Activated naive CD8-positive, alpha-beta T cell treated with anti-CD3 and anti-CD28 coated beads for 36 hours (primary cell): ENCODE measurements at regions not wholly inside any gene's neighbourhood (a gene's known extent, or its start where the extent isn't known, plus 50 kb on each side); places are given as distances from the start of the nearest gene placed in this dataset.

Experiments used
- DNase-seq: peaks from one replicate; pipeline ENCODE4 v3.0.0; 2021
- H3K27ac Mint-ChIP-seq: one replicate; pipeline ENCODE4 v1.8.0; 2022; ENCODE audit warnings: mild to moderate bottlenecking, moderate library complexity, mixed read lengths
- H3K27me3 Mint-ChIP-seq: one replicate; pipeline ENCODE4 v1.8.0; 2022; ENCODE audit warnings: mild to moderate bottlenecking, mixed read lengths
- H3K36me3 Mint-ChIP-seq: one replicate; pipeline ENCODE4 v1.8.0; 2021; ENCODE audit warnings: mild to moderate bottlenecking, mixed read lengths
- H3K4me1 Mint-ChIP-seq: one replicate; pipeline ENCODE4 v1.8.0; 2021; ENCODE audit warnings: mixed read lengths
- H3K4me3 Mint-ChIP-seq: one replicate; pipeline ENCODE4 v1.8.0; 2022; ENCODE audit warnings: mild to moderate bottlenecking, moderate library complexity, mixed read lengths
- H3K9me3 Mint-ChIP-seq: one replicate; pipeline ENCODE4 v1.8.0; 2022; ENCODE audit warnings: mixed read lengths

- Mint-ChIP-seq H3K36me3 (peaks cover 15% of the 10 kb centered on the region), H3K27me3 (no peaks in the 10 kb centered on the region), H3K9me3 (peaks cover 20% of the 10 kb centered on the region), H3K27ac (no peak overlapping the region), H3K4me3 (no peak overlapping the region), H3K4me1 (peaks cover 12% of the 10 kb centered on the region)
- DNase-seq: no peak
Observed at GRCh38 chr2:172658945-172659344, 76.7 kb upstream of the RAPGEF4 start.

- DNase-seq: no peak
- H3K4me1 Mint-ChIP-seq: no peaks in the 10 kb centered on the region
- H3K27ac Mint-ChIP-seq: no peak overlapping the region
- H3K36me3 Mint-ChIP-seq: peaks cover 23% of the 10 kb centered on the region
- H3K27me3 Mint-ChIP-seq: no peaks in the 10 kb centered on the region
- H3K4me3 Mint-ChIP-seq: no peak overlapping the region
- peaks cover 24% of the 10 kb centered on the region for H3K9me3 Mint-ChIP-seq
Observed at GRCh38 chr2:172662099-172662498, 73.5 kb upstream of the RAPGEF4 start.

- Mint-ChIP-seq H3K4me1 (no peaks in the 10 kb centered on the region), H3K4me3 (no peak overlapping the region), H3K9me3 (peaks cover 7% of the 10 kb centered on the region), H3K27ac (no peak overlapping the region), H3K27me3 (no peaks in the 10 kb centered on the region), H3K36me3 (peaks cover 14% of the 10 kb centered on the region)
- no peak for DNase-seq
Observed at GRCh38 chr2:172664766-172665165, 70.9 kb upstream of the RAPGEF4 start.

DNA sequence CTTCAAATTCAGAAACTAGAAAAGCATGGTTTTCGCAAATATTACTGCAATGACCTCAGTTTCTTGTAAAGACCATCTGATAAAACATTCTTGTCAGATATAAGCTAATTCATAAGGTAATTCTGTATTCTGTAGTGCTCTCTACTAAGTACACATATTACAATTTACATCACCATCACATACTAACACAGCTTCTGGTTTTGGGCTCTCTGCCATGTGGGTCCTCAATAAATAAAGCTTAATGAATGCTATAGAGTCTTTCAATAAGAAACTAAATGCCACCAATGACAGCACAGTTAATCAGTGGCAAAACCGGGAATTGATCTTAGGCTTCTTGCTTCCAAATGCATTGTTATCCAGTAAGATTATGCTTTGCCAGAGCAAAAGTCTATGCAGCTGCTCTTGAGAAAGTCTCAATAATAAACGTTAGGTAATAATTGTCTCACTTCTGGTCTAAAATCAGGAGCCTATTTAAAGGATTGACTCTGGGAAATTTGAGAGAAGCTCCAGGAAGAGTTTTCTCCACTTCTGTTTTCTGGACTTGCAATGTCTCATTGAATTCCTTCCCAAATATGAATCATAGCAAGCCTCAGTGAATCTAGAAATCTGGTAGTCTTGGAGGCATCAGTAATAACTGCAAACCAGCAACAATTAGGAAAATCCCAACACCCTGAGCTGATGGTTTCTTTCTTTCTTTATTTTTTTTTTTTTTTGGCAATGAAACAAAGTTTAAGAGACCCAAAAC, 67.9 kb upstream of the RAPGEF4 start:
- H3K4me3 Mint-ChIP-seq: no peak overlapping the region

GRCh38 chr2:172671501-172671900, 64.1 kb upstream of the RAPGEF4 start:
- H3K36me3 Mint-ChIP-seq: peaks cover 3% of the 10 kb centered on the region
- H3K9me3 Mint-ChIP-seq: peaks cover 3% of the 10 kb centered on the region
- DNase-seq: no peak
- H3K27me3 Mint-ChIP-seq: no peaks in the 10 kb centered on the region
- no peak overlapping the region for H3K27ac Mint-ChIP-seq
- H3K4me1 Mint-ChIP-seq: peaks cover 5% of the 10 kb centered on the region
- no peak overlapping the region for H3K4me3 Mint-ChIP-seq

More for the DNA sequence above, 67.9 kb upstream of the RAPGEF4 start:
- Mint-ChIP-seq H3K36me3 (peaks cover 12% of the 10 kb centered on the region), H3K4me1 (no peaks in the 10 kb centered on the region), H3K27ac (no peak overlapping the region), H3K9me3 (peaks cover 7% of the 10 kb centered on the region), H3K27me3 (no peaks in the 10 kb centered on the region)
- no peak for DNase-seq

DNA sequence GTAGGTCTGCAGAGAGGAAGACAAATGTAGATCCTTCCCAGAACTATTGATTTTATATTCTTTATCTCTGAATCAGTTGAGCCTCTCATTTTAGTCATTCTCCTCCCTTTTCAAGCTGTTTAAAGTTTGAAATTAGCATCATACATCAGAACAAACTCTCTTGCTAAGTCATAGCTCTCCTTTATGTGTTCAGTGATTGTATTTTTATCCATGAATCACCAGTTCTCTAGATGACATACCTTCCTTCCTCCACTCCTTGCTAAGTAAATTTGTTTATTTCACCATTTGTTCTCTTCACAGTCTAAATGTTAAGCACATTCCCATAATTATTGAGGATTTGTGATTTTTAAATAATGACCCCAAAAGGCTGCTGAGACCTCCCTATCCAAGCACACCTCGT, 63.5 kb upstream of the RAPGEF4 start:
- Mint-ChIP-seq H3K27me3 (no peaks in the 10 kb centered on the region), H3K36me3 (peaks cover 2% of the 10 kb centered on the region), H3K9me3 (peaks cover 1% of the 10 kb centered on the region), H3K27ac (no peak overlapping the region), H3K4me3 (no peak overlapping the region), H3K4me1 (peaks cover 5% of the 10 kb centered on the region)
- DNase-seq: no peak

- peaks cover 2% of the 10 kb centered on the region for H3K36me3 Mint-ChIP-seq
- no peak overlapping the region for H3K27ac Mint-ChIP-seq
- DNase-seq: no peak
- H3K27me3 Mint-ChIP-seq: no peaks in the 10 kb centered on the region
- H3K4me1 Mint-ChIP-seq: peaks cover 5% of the 10 kb centered on the region
- no peak overlapping the region for H3K4me3 Mint-ChIP-seq
- peaks cover 1% of the 10 kb centered on the region for H3K9me3 Mint-ChIP-seq
Observed at GRCh38 chr2:172673056-172673683, 62.5 kb upstream of the RAPGEF4 start.

DNA sequence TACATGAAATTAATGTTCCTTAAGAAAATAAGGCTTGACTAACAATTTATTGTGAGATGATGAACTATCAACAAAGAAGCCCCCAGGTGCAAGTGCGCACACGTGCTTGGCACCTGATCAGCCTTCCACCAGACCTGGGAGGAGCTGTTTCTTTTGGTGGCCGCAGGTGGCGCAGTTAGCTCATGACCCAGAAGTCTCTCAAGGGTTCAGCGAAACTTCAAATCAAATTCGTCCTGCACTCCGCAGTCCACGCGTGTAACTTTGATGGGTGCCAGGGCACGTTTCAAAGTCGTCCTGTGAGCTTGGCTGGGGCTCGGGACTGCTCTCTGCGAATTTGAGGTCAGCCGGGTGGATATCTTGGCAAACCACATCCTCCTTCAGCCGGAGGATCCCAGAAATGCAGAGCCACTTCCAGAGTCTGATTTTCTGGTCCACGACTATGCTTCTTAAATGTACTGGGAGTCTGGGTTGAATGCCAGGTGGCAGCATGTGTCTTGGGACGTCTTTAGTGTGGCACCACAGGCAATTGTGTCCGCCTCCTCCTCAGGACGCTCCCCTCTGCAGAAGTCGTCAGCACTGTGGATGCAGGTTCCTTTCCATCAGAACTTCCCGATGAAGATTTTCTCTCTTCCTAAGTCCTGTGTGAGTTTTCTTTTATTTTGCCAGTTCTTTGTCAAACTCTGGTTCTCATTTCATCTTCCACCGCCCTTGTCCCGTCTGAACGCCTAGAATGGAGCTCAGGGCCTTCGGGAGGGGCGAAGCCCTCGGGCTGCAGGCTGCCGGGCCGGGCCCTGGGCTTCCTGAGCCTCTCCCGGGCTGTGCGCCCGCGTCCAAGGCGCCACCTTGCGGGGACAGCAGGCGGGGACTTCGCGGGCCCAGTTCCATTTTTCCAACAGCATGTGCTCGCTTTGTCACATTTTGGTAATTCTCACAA, 61.3 kb upstream of the RAPGEF4 start:
- DNase-seq: peak; percentile 53
- peaks cover 5% of the 10 kb centered on the region for H3K4me1 Mint-ChIP-seq
- H3K9me3 Mint-ChIP-seq: peaks cover 1% of the 10 kb centered on the region
- no peak overlapping the region for H3K4me3 Mint-ChIP-seq
- H3K36me3 Mint-ChIP-seq: peaks cover 2% of the 10 kb centered on the region
- no peaks in the 10 kb centered on the region for H3K27me3 Mint-ChIP-seq
- H3K27ac Mint-ChIP-seq: peak overlapping the region; percentile 25

DNA sequence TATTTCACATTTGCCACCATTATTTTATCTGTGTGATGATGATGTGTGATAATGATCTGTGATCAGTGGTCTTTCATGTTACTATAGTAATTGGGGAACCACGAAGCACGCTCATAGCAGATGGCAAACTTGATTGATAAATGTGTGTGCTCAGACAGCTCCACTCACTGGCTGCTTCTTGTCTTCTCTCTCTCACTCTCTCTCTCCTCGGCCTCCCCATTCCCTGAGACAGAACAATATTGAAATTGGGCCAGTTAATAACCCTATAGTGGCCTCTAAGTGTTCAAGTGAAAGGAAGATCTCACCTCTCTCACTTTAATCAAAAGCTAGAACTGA, 60.7 kb upstream of the RAPGEF4 start:
- Mint-ChIP-seq H3K4me3 (no peak overlapping the region), H3K27me3 (no peaks in the 10 kb centered on the region), H3K4me1 (peaks cover 5% of the 10 kb centered on the region), H3K36me3 (peaks cover 2% of the 10 kb centered on the region), H3K9me3 (peaks cover 1% of the 10 kb centered on the region), H3K27ac (no peak overlapping the region)
- no peak for DNase-seq

DNA sequence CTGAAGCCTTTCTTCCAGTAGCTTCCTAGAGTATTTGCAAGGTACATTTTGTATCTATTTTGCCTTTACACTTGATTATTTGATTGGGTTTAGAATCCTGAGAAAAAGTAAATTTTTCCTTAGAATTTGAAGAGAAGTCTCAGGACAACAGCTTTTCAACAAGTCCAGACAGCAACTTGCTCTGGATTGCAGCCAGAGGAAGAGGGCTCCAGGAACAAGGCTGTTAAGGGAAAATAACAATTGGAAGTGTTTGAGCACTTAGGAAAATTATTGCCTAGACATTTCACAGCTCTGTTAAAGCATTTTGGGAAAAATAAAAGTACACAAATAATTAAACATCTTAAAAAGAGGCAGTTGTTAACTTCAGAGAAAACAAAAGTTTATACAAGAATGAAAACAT, 58.3 kb upstream of the RAPGEF4 start:
- Mint-ChIP-seq H3K27me3 (no peaks in the 10 kb centered on the region), H3K36me3 (peaks cover 2% of the 10 kb centered on the region), H3K4me1 (peaks cover 5% of the 10 kb centered on the region), H3K9me3 (peaks cover 1% of the 10 kb centered on the region), H3K4me3 (no peak overlapping the region), H3K27ac (no peak overlapping the region)
- DNase-seq: no peak

GRCh38 chr2:172680436-172681068, 55.1 kb upstream of the RAPGEF4 start:
- peaks cover 5% of the 10 kb centered on the region for H3K36me3 Mint-ChIP-seq
- H3K9me3 Mint-ChIP-seq: peaks cover 4% of the 10 kb centered on the region
- no peak for DNase-seq
- no peaks in the 10 kb centered on the region for H3K27me3 Mint-ChIP-seq
- no peak overlapping the region for H3K4me3 Mint-ChIP-seq
- no peak overlapping the region for H3K27ac Mint-ChIP-seq
- H3K4me1 Mint-ChIP-seq: peaks cover 3% of the 10 kb centered on the region

DNA sequence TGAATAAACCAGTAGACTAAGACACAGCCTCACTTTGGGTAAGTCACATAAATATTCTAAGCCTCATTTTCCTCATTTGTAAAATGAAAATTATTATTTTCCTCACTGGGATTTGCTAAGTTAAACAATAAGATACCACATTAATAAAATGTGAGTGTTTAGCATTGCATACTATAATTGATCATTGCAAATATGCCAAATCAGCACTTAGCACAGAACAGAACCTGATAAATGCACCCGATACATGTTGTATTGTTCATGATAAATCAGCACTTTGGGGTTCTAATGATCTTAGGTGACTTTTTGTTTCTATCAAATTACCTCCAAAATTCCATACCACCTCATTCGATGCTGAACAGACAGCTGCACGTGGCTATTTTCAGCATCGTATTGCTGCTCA, 50.2 kb upstream of the RAPGEF4 start:
- Mint-ChIP-seq H3K27me3 (no peaks in the 10 kb centered on the region), H3K27ac (no peak overlapping the region), H3K4me3 (no peak overlapping the region)

More for the DNA sequence above, 50.2 kb upstream of the RAPGEF4 start:
- Mint-ChIP-seq H3K36me3 (peaks cover 6% of the 10 kb centered on the region), H3K9me3 (peaks cover 8% of the 10 kb centered on the region), H3K4me1 (peaks cover 9% of the 10 kb centered on the region)
- DNase-seq: no peak
